K562 (cell line): ENCODE measurements at regions not wholly inside any gene's neighbourhood (a gene's known extent, or its start where the extent isn't known, plus 50 kb on each side); places are given as distances from the start of the nearest gene placed in this dataset.

Source experiments
- ATAC-seq: fragments of 200-7000 bp; cut with Tn5 transposase; 3 replicates; pipeline ENCODE4 v1.9.1; 2020; ENCODE audit warnings: moderate library complexity
- BruUV-seq: library from RNA; stranded (reverse); fragments of 400-500 nt; replicated peaks from 2 replicates; lab custom pipeline; 2021; lab: Mats Ljungman, UMichigan
- CTCF ChIA-PET: fragments of 300-600 bp; formaldehyde crosslinking; extraction: SDS; loops from one replicate; lab custom pipeline; 2021; ENCODE audit warnings: low intra/inter-chr PET ratio; lab: Yijun Ruan, JAX
- POLR2A ChIA-PET: fragments of 300-600, 350-650 bp; sonication (Branson Sonifier 250); formaldehyde crosslinking; extraction: SDS; loops from one replicate; lab custom pipeline; 2021; ENCODE audit warnings: antibody characterized with exemption, inconsistent platforms; lab: Yijun Ruan, JAX
- DNase-seq, 4 experiments: peaks; one replicate each; pipeline versions ENCODE4 v3.0.0 to v3.0.0-alpha.2; 2011 to 2018; ENCODE audit warnings: low spot score in 3 of 4, mixed read lengths in 3 of 4; ENCODE audit errors: extremely low read depth in 1 of 4
- FAIRE-seq: peaks from 2 replicates; lab custom pipeline; 2011; peaks lifted over from hg19 to GRCh38; lab: Jason Lieb, UNC
- H2AFZ ChIP-seq: 2 replicates; pipeline ENCODE4 v1.6.0; 2011; ENCODE audit warnings: low read depth, low read length, control low read depth, inconsistent platforms
- H3K27ac ChIP-seq: fragments of 200-600 bp; 3 replicates; pipeline ENCODE4 v1.8.0; 2011; ENCODE audit warnings: low read depth, mild to moderate bottlenecking, control low read depth, inconsistent platforms, low read length, moderate library complexity, mixed read lengths; ENCODE audit errors: extremely low read depth
- H3K27me3 ChIP-seq, 2 experiments: fragments of 300-600 bp in 1 of 2; 2 replicates in 1 of 2; 3 replicates in 1 of 2; pipeline versions ENCODE4 v1.6.0 to v1.8.0; 2011; ENCODE audit warnings: inconsistent platforms in 2 of 2, low read length in 2 of 2, mild to moderate bottlenecking in 1 of 2, mixed read lengths in 1 of 2, moderate library complexity in 1 of 2; ENCODE audit not compliant: control insufficient read depth in 2 of 2, insufficient read depth in 2 of 2
- H3K36me3 ChIP-seq: fragments of 300-600 bp; 3 replicates; pipeline ENCODE4 v1.8.0; 2011; ENCODE audit warnings: mild to moderate bottlenecking, low read length, inconsistent platforms; ENCODE audit not compliant: control insufficient read depth, insufficient read depth
- H3K4me1 ChIP-seq, 2 experiments: fragments of 200-600 bp in 1 of 2; replicated peaks in 1 of 2; 2 replicates in 1 of 2; 3 replicates in 1 of 2; pipeline versions ENCODE4 v1.5.1 to v1.8.0; 2011; ENCODE audit warnings: inconsistent platforms in 2 of 2, low read length in 2 of 2, mild to moderate bottlenecking in 1 of 2, mixed read lengths in 1 of 2, moderate library complexity in 1 of 2; ENCODE audit not compliant: control insufficient read depth in 2 of 2, insufficient read depth in 2 of 2
- H3K4me2 ChIP-seq: 2 replicates; pipeline ENCODE4 v1.6.1; 2011; ENCODE audit warnings: low read length, control low read depth, inconsistent platforms, mixed read lengths; ENCODE audit not compliant: insufficient read depth
- H3K4me3 ChIP-seq: fragments of 200-600 bp; sonication (generic), shearing (Covaris generic); 2 replicates; pipeline ENCODE4 v1.5.1; 2016; ENCODE audit warnings: control low read depth, inconsistent platforms
- H3K79me2 ChIP-seq: fragments of 200-600 bp; 3 replicates; pipeline ENCODE4 v1.8.0; 2011; ENCODE audit warnings: low read length, inconsistent platforms; ENCODE audit not compliant: control insufficient read depth, insufficient read depth
- H3K9ac ChIP-seq, 2 experiments: 2 replicates each; pipeline versions ENCODE4 v1.6.0 to v1.6.1; 2011; ENCODE audit warnings: low read depth in 2 of 2, low read length in 2 of 2, control low read depth in 1 of 2, inconsistent platforms in 1 of 2, mild to moderate bottlenecking in 1 of 2, mixed read lengths in 1 of 2; ENCODE audit not compliant: insufficient read depth in 1 of 2
- H3K9me1 ChIP-seq: one replicate; pipeline ENCODE4 v1.6.0; 2011; ENCODE audit warnings: inconsistent platforms, mild to moderate bottlenecking, low read length, moderate library complexity; ENCODE audit not compliant: control insufficient read depth, insufficient read depth
- H3K9me3 ChIP-seq: replicated peaks from 2 replicates; pipeline ENCODE4 v1.5.1; 2011; ENCODE audit warnings: low read depth, low read length, inconsistent platforms; ENCODE audit not compliant: control insufficient read depth, insufficient read depth
- H4K20me1 ChIP-seq: replicated peaks from 2 replicates; pipeline ENCODE4 v1.6.1; 2011; ENCODE audit warnings: low read length, inconsistent platforms, mixed read lengths; ENCODE audit not compliant: control insufficient read depth, insufficient read depth
- ARID3B ChIP-seq: fragments of 250-450 bp; sonication (Bioruptor Pico); IDR thresholded peaks from 2 replicates; pipeline ENCODE4 v1.4.0; 2020; ENCODE audit warnings: borderline replicate concordance
- ATF1 ChIP-seq, 2 experiments: fragments of 450-650 bp in 1 of 2; IDR thresholded peaks; 2 replicates each; pipeline ENCODE4 v1.6.1; 2016; ENCODE audit warnings: missing compliant biosample characterization in 1 of 2, missing genetic modification characterization in 1 of 2
- CAMTA2 ChIP-seq: fragments of 250-450 bp; sonication (Bioruptor Pico); conservative IDR thresholded peaks from 2 replicates; pipeline ENCODE4 v1.5.1; 2022
- E2F3 ChIP-seq: fragments of 250-450 bp; sonication (Bioruptor Pico); IDR thresholded peaks from 2 replicates; pipeline ENCODE4 v1.4.0; 2020; ENCODE audit warnings: mild to moderate bottlenecking
- ETV5 ChIP-seq: sonication (generic); formaldehyde crosslinking; IDR thresholded peaks from 2 replicates; pipeline ENCODE4 v1.4.0; 2020; ENCODE audit warnings: low read depth, mild to moderate bottlenecking, missing genetic modification reagents
- EWSR1 ChIP-seq: fragments of 450-650 bp; IDR thresholded peaks from 2 replicates; pipeline ENCODE4 v1.6.1; 2018; ENCODE audit warnings: borderline replicate concordance, mild to moderate bottlenecking, low read depth, moderate library complexity; ENCODE audit not compliant: partially characterized antibody
- HNRNPLL ChIP-seq: fragments of 200-400 bp; formaldehyde crosslinking; IDR thresholded peaks from 2 replicates; pipeline ENCODE4 v1.6.1; 2017; ENCODE audit warnings: low read length, low read depth, mild to moderate bottlenecking; ENCODE audit not compliant: poor library complexity, severe bottlenecking
- JUN ChIP-seq, 2 experiments: sonication (generic) in 1 of 2; formaldehyde crosslinking in 1 of 2; IDR thresholded peaks; 2 replicates each; pipeline versions ENCODE4 v1.6.1 to v1.8.0; 2012 to 2022; ENCODE audit warnings: borderline replicate concordance in 2 of 2, mild to moderate bottlenecking in 2 of 2, improper control_type of control experiment in 1 of 2, low read depth in 1 of 2, low read length in 1 of 2, missing genetic modification reagents in 1 of 2
- MXD1 ChIP-seq: fragments of 250-450 bp; sonication (Bioruptor Pico); IDR thresholded peaks from 2 replicates; pipeline ENCODE4 v1.8.0; 2021; ENCODE audit warnings: borderline replicate concordance, mild to moderate bottlenecking, moderate library complexity; ENCODE audit not compliant: poor library complexity, severe bottlenecking
- POLR2B ChIP-seq: fragments of 450-650 bp; IDR thresholded peaks from 2 replicates; pipeline ENCODE4 v1.6.1; 2018; ENCODE audit warnings: low read depth; ENCODE audit not compliant: partially characterized antibody
- POU5F1 ChIP-seq: fragments of 150-350 bp; IDR thresholded peaks from 2 replicates; pipeline ENCODE4 v1.6.1; 2014; ENCODE audit warnings: borderline replicate concordance, low read length, low read depth, mild to moderate bottlenecking; ENCODE audit not compliant: partially characterized antibody
- PTBP1 ChIP-seq: fragments of 200-400 bp; formaldehyde crosslinking; IDR thresholded peaks from 2 replicates; pipeline ENCODE4 v1.6.1; 2017; ENCODE audit warnings: low read depth, low read length
- TAF15 ChIP-seq: fragments of 200-400 bp; formaldehyde crosslinking; IDR thresholded peaks from 2 replicates; pipeline ENCODE4 v1.6.1; 2017; ENCODE audit warnings: mild to moderate bottlenecking, low read depth, low read length, moderate library complexity
- ZNF140 ChIP-seq: fragments of 250-450 bp; sonication (Bioruptor Pico); IDR thresholded peaks from 2 replicates; pipeline ENCODE4 v1.8.0; 2021; ENCODE audit warnings: moderate library complexity, mild to moderate bottlenecking, inconsistent platforms
- ZNF347 ChIP-seq: fragments of 450-650 bp; formaldehyde crosslinking; IDR thresholded peaks from 2 replicates; pipeline ENCODE4 v1.4.0; 2020; ENCODE audit warnings: low read depth, mild to moderate bottlenecking, moderate library complexity
- ZNF740 ChIP-seq, 3 experiments: fragments of 200-800 bp in 1 of 3; sonication (Bioruptor generic) in 1 of 3; sonication (generic) in 1 of 3; formaldehyde crosslinking in 1 of 3; IDR thresholded peaks; 2 replicates each; pipeline versions ENCODE4 v1.6.1 to v1.8.0; 2016 to 2022; ENCODE audit warnings: mild to moderate bottlenecking in 2 of 3, missing compliant biosample characterization in 2 of 3, missing genetic modification characterization in 2 of 3, missing genetic modification reagents in 1 of 3
- WGBS: fragments of 100-300 bp; shearing (Covaris generic); methylation state at CpG from one replicate; pipeline ENCODE4 v1.1.6; 2016; ENCODE audit warnings: low coverage, mixed read lengths; ENCODE audit not compliant: insufficient coverage; ENCODE audit errors: missing lambda C conversion rate; 5-methylcytosine and 5-hydroxymethylcytosine counted together
- in situ Hi-C: fragments of 300-500 bp; cut with MboI; formaldehyde crosslinking; loops from 4 replicates; pipeline ENCODE4 v1.15.0; 2018; ENCODE audit warnings: inconsistent platforms, mixed read lengths
- intact Hi-C: fragments of 100-400 bp; cut with micrococcal nuclease; formaldehyde crosslinking; loops from 2 replicates; pipeline ENCODE4 v1.14.2; 2022

GRCh38 chr4:117835566-117835965 lies 198.7 kb upstream of the NDST3 start:
- Histone ChIP-seq H3K27ac (no peak overlapping the region), H3K27me3 (no peaks in the 10 kb centered on the region), H3K36me3 (no peaks in the 10 kb centered on the region), H3K9me3 (no peaks in the 10 kb centered on the region), H3K79me2 (no peaks in the 10 kb centered on the region), H3K9me1 (no peaks in the 10 kb centered on the region), H3K4me2 (no peak overlapping the region), H3K9ac (no peak overlapping the region), H2AFZ (no peak overlapping the region), H4K20me1 (no peaks in the 10 kb centered on the region), H3K4me3 (no peak overlapping the region), H3K4me1 (no peaks in the 10 kb centered on the region)
- no peak for DNase-seq
- no peak for FAIRE-seq
- 0% methylated on average over 10 of the region's 10 CpGs for WGBS
- intact Hi-C loops, result no loop called here
- ATAC-seq, result no peak
- ChIA-PET CTCF (no interaction called here), POLR2A (no interaction called here)
- BruUV-seq, result no TSS peak
- in situ Hi-C loops, result no loop called here
- TF ChIP-seq ATF1 (CRISPR knock-in tag; IDR thresholded peaks at IDR 0.05) (no peak), ATF1 (tag; IDR thresholded peaks at IDR 0.05) (no peak), POU5F1 (no peak), JUN (IDR thresholded peaks at IDR 0.05; ENCODE audit: borderline replicate concordance, low read depth, low read length) (no peak), JUN (CRISPR knock-in tag; IDR thresholded peaks at IDR 0.05; ENCODE audit: borderline replicate concordance) (no peak), EWSR1 (no peak), POLR2B (no peak), ZNF740 (CRISPR knock-in tag; IDR thresholded peaks at IDR 0.05) (no peak), ZNF740 (tag; IDR thresholded peaks at IDR 0.05) (no peak), ZNF347 (CRISPR knock-in tag) (no peak), ZNF140 (CRISPR knock-in tag) (no peak), HNRNPLL (no peak), CAMTA2 (CRISPR knock-in tag) (no peak), ETV5 (no peak), ARID3B (CRISPR knock-in tag) (no peak), MXD1 (CRISPR knock-in tag) (no peak), TAF15 (no peak), E2F3 (no peak), PTBP1 (no peak)
